ENCODE measurements at regions not wholly inside any gene's neighbourhood (a gene's known extent, or its start where the extent isn't known, plus 50 kb on each side); places are given as distances from the start of the nearest gene placed in this dataset.

DNA sequence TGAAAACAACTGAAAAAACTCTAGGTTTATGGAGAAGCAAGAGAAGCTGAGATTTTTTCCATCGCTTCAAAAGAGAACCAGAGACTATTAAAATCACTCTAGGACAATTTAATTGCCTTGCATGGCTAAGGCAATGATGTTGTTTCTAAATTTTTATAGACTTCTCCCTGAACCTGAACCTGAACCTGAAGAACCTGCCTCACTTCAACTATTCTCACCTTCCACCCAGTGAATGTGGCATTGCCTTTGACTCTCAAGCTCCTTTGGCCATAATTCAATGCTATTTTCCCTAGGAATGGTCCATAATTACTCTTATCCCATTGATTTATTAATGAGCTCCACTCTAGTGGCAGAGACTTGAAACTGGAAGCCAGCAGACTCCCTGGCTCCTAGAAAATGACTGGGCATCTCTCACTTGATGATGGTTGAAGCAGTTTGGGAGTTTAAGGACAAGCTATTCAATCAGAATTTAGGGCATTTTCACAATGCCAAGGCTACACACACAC lies 303.8 kb upstream of the UBE2E3 start:
- no peaks in the 10 kb centered on the region for H3K36me3 ChIP-seq
- H3K4me3 ChIP-seq (ENCODE audit: low read depth in 1 of 2, low read length in 1 of 2): no peak overlapping the region
- H3K9me3 ChIP-seq: no peaks in the 10 kb centered on the region
- H3K4me1 ChIP-seq (ENCODE audit: control insufficient read depth in 1 of 2, insufficient read depth in 1 of 2, low read depth in 1 of 2, low read length in 1 of 2): no peaks in the 10 kb centered on the region
- no peak overlapping the region for H3K27ac ChIP-seq
- H3K27me3 ChIP-seq: no peaks in the 10 kb centered on the region
- TF ChIP-seq, protein P1, sequence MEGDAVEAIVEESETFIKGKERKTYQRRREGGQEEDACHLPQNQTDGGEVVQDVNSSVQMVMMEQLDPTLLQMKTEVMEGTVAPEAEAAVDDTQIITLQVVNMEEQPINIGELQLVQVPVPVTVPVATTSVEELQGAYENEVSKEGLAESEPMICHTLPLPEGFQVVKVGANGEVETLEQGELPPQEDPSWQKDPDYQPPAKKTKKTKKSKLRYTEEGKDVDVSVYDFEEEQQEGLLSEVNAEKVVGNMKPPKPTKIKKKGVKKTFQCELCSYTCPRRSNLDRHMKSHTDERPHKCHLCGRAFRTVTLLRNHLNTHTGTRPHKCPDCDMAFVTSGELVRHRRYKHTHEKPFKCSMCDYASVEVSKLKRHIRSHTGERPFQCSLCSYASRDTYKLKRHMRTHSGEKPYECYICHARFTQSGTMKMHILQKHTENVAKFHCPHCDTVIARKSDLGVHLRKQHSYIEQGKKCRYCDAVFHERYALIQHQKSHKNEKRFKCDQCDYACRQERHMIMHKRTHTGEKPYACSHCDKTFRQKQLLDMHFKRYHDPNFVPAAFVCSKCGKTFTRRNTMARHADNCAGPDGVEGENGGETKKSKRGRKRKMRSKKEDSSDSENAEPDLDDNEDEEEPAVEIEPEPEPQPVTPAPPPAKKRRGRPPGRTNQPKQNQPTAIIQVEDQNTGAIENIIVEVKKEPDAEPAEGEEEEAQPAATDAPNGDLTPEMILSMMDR (IDR thresholded peaks at IDR 0.05): no peak

DNA sequence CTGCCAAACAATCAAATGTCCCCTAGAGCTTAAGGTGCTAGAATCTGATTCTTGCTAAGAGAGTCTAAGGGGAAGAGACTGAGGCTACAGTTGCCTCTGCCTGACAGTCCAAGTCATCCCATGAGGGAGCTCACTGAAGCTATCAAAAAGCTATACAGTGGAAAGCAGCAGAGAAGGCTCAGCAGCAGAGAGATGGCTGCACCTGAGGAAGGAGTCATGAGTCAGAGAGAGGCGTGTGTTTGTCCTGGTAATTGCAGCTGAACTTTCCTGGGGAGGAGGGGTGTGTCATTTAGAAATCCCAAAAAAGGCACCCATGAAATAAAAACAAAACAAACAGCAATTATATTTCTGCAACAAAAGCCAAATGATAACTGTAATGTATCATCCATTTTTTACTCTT lies 305.2 kb upstream of the UBE2E3 start:
- Histone ChIP-seq H3K9me3 (no peaks in the 10 kb centered on the region), H3K4me3 (ENCODE audit: low read depth in 1 of 2, low read length in 1 of 2) (no peak overlapping the region), H3K4me1 (ENCODE audit: control insufficient read depth in 1 of 2, insufficient read depth in 1 of 2, low read depth in 1 of 2, low read length in 1 of 2) (no peaks in the 10 kb centered on the region), H3K36me3 (no peaks in the 10 kb centered on the region), H3K27me3 (no peaks in the 10 kb centered on the region), H3K27ac (no peak overlapping the region)
- TF ChIP-seq, protein P1 (IDR thresholded peaks at IDR 0.05): no peak

DNA sequence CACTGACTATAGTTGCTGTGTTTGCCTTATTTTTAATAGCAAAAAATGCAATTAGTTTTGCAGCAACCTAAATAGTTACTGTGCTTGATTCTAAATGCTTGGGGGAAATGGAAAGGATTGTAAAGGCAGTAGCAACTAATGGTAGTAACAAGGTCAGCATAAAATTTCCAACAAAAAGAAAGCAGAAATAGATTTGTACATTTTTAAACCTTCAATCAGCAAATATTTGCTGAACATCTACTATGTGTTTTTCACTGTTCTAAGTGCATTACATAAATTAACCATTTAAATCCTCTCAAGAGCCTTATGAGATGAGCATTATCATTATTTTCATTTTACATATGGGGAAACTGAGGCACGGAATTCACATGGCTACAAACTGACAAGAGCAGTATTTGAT lies 308.0 kb upstream of the UBE2E3 start:
- no peaks in the 10 kb centered on the region for H3K4me1 ChIP-seq (ENCODE audit: control insufficient read depth in 1 of 2, insufficient read depth in 1 of 2, low read depth in 1 of 2, low read length in 1 of 2)
- H3K9me3 ChIP-seq: no peaks in the 10 kb centered on the region
- no peak overlapping the region for H3K27ac ChIP-seq
- TF ChIP-seq, protein P1 (IDR thresholded peaks at IDR 0.05): no peak
- H3K36me3 ChIP-seq: no peaks in the 10 kb centered on the region
- no peaks in the 10 kb centered on the region for H3K27me3 ChIP-seq
- H3K4me3 ChIP-seq (ENCODE audit: low read depth in 1 of 2, low read length in 1 of 2): no peak overlapping the region

DNA sequence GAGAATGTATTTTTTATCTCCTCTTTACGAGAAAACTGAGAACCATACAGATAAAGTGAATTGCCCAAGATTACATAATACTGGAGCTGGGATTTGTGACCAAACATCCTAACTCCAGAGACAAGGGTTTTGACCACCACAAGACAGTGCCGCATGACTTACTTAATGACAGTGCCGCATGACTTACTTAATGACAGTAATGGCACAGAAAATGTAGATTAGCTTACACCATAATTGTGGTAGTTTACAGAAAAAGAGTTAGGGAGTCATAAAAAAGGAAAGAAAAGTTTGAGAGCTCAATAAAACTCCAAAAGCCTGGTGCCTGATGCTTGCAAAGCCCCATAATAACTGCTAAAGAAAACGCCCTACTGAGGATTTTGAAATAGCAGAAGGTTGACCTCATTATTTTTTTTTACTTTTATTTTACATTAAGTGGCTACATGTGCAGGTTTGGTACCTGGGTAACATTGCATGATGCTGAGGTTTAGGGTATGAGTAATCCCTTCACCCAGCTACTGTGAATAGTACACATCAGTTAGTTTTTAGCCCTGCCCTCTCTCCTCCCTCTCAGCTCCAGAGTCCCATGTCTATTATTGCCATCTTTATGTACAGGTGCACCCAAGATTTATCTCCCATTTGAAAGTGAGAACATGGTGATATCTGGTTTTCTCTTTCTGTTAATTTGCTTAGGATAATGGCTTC lies 310.0 kb upstream of the UBE2E3 start:
- H3K27me3 ChIP-seq: no peaks in the 10 kb centered on the region
- H3K27ac ChIP-seq: no peak overlapping the region
- no peaks in the 10 kb centered on the region for H3K4me1 ChIP-seq (ENCODE audit: control insufficient read depth in 1 of 2, insufficient read depth in 1 of 2, low read depth in 1 of 2, low read length in 1 of 2)
- no peaks in the 10 kb centered on the region for H3K36me3 ChIP-seq
- H3K9me3 ChIP-seq: no peaks in the 10 kb centered on the region
- TF ChIP-seq, protein P1 (IDR thresholded peaks at IDR 0.05): no peak
- H3K4me3 ChIP-seq (ENCODE audit: low read depth in 1 of 2, low read length in 1 of 2): no peak overlapping the region

DNA sequence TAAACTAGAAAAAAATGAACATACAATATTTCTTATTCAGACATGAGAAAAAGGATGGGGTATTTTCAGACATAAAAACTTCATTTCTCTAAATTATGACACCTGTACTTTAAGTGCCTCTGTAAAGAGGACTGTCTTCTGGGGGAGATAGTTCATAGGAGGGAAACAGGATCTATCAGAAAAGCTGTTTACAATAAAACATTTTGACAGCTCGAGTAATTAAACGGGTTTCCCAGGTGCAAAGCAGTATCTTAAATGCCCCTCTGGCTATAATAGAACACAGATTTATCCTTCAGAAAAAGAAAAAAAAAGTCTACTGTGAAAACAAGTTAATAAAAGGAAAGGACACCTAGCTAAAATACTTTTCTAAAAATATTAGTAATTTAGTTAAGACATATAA lies 311.4 kb upstream of the UBE2E3 start:
- Histone ChIP-seq H3K27me3 (no peaks in the 10 kb centered on the region), H3K4me3 (ENCODE audit: low read depth in 1 of 2, low read length in 1 of 2) (no peak overlapping the region), H3K36me3 (no peaks in the 10 kb centered on the region), H3K9me3 (no peaks in the 10 kb centered on the region), H3K27ac (no peak overlapping the region), H3K4me1 (ENCODE audit: control insufficient read depth in 1 of 2, insufficient read depth in 1 of 2, low read depth in 1 of 2, low read length in 1 of 2) (no peaks in the 10 kb centered on the region)
- TF ChIP-seq, protein P1 (IDR thresholded peaks at IDR 0.05): no peak

Data from neutrophil (primary cell).